Transverse colon (tissue), 4 donors: ENCODE measurements at regions not wholly inside any gene's neighbourhood (a gene's known extent, or its start where the extent isn't known, plus 50 kb on each side); places are given as distances from the start of the nearest gene placed in this dataset.

Experiments
- DNase-seq: peaks from one replicate; pipeline ENCODE4 v3.0.0-alpha.2; 2019
- H3K27ac ChIP-seq, 4 donors: fragments of 200-600 bp; sonication (generic); 2 replicates each; pipeline ENCODE4 v1.5.1; 2016 to 2018; ENCODE audit warnings: inconsistent platforms in 4 of 4
- H3K27me3 ChIP-seq: fragments of 200-600 bp; sonication (generic); 2 replicates; pipeline ENCODE4 v1.5.1; 2017; ENCODE audit warnings: inconsistent platforms
- H3K36me3 ChIP-seq, 4 donors: fragments of 200-600 bp; sonication (generic); 2 replicates each; pipeline ENCODE4 v1.5.1; 2017 to 2019; ENCODE audit warnings: inconsistent platforms in 4 of 4
- H3K4me1 ChIP-seq, 4 donors: fragments of 200-600 bp; sonication (generic); 2 replicates each; pipeline ENCODE4 v1.5.1; 2017 to 2020; ENCODE audit warnings: inconsistent platforms in 4 of 4
- H3K4me3 ChIP-seq, 4 donors: fragments of 200-600 bp; sonication (generic); 1 replicate in 1 of 4; 2 replicates in 3 of 4; pipeline versions ENCODE4 v1.5.1 to v1.6.1; 2017 to 2019; ENCODE audit warnings: inconsistent platforms in 4 of 4
- H3K9me3 ChIP-seq, 2 donors: fragments of 200-600 bp; sonication (generic); 2 replicates each; pipeline ENCODE4 v1.5.1; 2017 to 2019; ENCODE audit warnings: inconsistent platforms in 2 of 2
- EP300 ChIP-seq: sonication (generic); formaldehyde crosslinking; IDR thresholded peaks from one replicate; pipeline ENCODE4 v1.6.1; 2017; ENCODE audit warnings: antibody characterized with exemption, low read depth
- POLR2A ChIP-seq: fragments of 450-650 bp; IDR thresholded peaks from one replicate; pipeline ENCODE4 v1.6.1; 2016; ENCODE audit warnings: antibody characterized with exemption, mild to moderate bottlenecking, moderate library complexity
- POLR2AphosphoS5 ChIP-seq, 3 donors: sonication (generic); formaldehyde crosslinking; IDR thresholded peaks; one replicate each; pipeline ENCODE4 v1.6.1; 2016; ENCODE audit warnings: antibody characterized with exemption in 3 of 3
- WGBS, 2 donors: methylation state at CpG; one replicate each; pipeline ENCODE4 v1.1.5; 2018; ENCODE audit warnings: low coverage in 1 of 2; 5-methylcytosine and 5-hydroxymethylcytosine counted together
- in situ Hi-C, 4 donors: fragments of 200-750 bp; cut with MboI; loops; one replicate each; pipeline versions ENCODE4 v1.15.0 to v1.15.1; 2017; ENCODE audit warnings: low sequenced_read_pairs in 3 of 4, low pct_ligation_motif_present in 1 of 4, low pct_unique_long_range_greater_than_20kb in 1 of 4
- intact Hi-C: fragments of 100-400 bp; cut with DNase I; formaldehyde crosslinking; loops from one replicate; pipeline ENCODE4 v1.15.1; 2023; ENCODE audit warnings: low total_unique reads
- TF ChIP-seq, protein P1 (sequence below), 5 experiments: fragments of 200-600 bp in 3 of 5; fragments of 450-650 bp in 2 of 5; sonication (generic) in 3 of 5; IDR thresholded peaks; 1 replicate in 2 of 5; 2 replicates in 3 of 5; pipeline ENCODE4 v1.5.1; 2016 to 2017; ENCODE audit warnings: antibody characterized with exemption in 5 of 5, inconsistent platforms in 3 of 5, mild to moderate bottlenecking in 2 of 5, moderate library complexity in 1 of 5

DNA sequence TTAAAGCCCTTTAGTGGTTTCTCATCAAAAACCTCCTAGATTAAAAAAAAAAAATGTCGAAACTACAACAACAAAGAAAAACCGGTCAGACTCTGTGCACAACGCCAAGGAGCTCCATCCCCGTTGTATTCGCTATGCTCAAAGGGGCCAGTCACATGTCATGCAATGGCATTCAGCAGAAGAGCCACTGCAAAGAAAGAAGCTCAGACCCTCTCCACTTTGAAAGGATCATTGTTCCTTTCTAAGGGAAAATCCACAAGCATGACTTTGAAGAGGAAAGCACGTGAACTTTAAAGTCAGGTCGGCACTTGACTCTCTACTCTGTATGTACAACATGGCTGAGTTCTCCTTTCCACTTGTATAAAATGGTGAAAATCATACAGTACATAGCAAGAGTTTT is 655.6 kb downstream of the ETS1 start:
- Histone ChIP-seq H3K27ac (no peak overlapping the region), H3K36me3 (no peaks in the 10 kb centered on the region), H3K9me3 (no peaks in the 10 kb centered on the region), H3K4me1 (no peaks in the 10 kb centered on the region), H3K27me3 (no peaks in the 10 kb centered on the region), H3K4me3 (no peak overlapping the region)
- DNase-seq = no peak
- in situ Hi-C loops = no loop called here
- TF ChIP-seq, protein P1, sequence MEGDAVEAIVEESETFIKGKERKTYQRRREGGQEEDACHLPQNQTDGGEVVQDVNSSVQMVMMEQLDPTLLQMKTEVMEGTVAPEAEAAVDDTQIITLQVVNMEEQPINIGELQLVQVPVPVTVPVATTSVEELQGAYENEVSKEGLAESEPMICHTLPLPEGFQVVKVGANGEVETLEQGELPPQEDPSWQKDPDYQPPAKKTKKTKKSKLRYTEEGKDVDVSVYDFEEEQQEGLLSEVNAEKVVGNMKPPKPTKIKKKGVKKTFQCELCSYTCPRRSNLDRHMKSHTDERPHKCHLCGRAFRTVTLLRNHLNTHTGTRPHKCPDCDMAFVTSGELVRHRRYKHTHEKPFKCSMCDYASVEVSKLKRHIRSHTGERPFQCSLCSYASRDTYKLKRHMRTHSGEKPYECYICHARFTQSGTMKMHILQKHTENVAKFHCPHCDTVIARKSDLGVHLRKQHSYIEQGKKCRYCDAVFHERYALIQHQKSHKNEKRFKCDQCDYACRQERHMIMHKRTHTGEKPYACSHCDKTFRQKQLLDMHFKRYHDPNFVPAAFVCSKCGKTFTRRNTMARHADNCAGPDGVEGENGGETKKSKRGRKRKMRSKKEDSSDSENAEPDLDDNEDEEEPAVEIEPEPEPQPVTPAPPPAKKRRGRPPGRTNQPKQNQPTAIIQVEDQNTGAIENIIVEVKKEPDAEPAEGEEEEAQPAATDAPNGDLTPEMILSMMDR (IDR thresholded peaks at IDR 0.05) = no peak
- TF ChIP-seq POLR2AphosphoS5 (IDR thresholded peaks at IDR 0.05) = no peak
- no peak for TF ChIP-seq EP300
- no peak for TF ChIP-seq POLR2A
- 91 to 93% methylated on average over 7 of the region's 7 CpGs for WGBS, 2 donors
- intact Hi-C loops = no loop called here

DNA sequence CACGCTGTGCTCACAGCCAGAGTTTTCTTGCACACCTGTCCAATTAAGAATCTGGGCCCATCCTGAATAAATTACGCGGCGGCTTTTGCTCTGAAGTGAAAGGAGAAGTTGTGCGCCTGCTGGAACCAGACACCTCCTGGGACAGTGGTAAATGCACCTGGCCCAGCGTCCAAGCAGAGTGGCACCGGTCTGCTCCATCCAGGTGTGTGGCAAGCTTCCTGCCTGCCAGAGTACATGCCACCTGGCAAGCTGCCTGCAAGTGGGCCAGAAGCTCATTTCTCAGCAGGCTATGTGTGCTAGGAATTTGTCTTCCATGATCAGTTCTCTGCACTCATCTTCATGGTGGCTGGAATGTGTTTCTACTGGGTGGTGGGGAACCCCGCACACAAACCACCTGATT is 660.6 kb downstream of the ETS1 start:
- no peaks in the 10 kb centered on the region for H3K36me3 ChIP-seq
- no peaks in the 10 kb centered on the region for H3K9me3 ChIP-seq
- DNase-seq = no peak
- intact Hi-C loops = no loop called here
- no peaks in the 10 kb centered on the region for H3K4me1 ChIP-seq
- H3K27ac ChIP-seq = no peak overlapping the region
- no peak for TF ChIP-seq POLR2AphosphoS5 (IDR thresholded peaks at IDR 0.05)
- no peak for TF ChIP-seq POLR2A
- TF ChIP-seq, protein P1 (IDR thresholded peaks at IDR 0.05) = no peak
- no peak for TF ChIP-seq EP300
- in situ Hi-C loops = no loop called here
- no peak overlapping the region for H3K4me3 ChIP-seq
- WGBS, 2 donors = 88 to 93% methylated on average over 5 to 8 of the region's 8 CpGs
- no peaks in the 10 kb centered on the region for H3K27me3 ChIP-seq

DNA sequence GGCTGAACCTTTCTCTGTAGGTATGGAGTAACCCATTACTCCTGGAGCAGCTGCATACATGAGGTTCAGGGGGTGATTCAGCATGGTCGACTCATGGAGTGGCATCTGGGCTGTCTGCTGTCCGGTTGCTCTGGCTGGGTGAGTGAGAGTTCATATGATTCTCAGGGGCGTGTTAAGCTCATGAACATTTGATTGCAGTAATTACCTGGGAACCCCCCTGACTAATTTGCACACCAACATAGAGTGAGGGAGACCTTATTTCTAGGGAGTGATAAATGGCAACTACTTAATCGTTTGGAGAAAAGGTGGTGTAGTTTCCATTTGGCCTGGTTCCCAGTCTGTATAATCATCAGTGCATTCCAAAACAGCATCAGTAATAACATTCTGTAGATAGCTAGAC is 661.9 kb downstream of the ETS1 start:
- DNase-seq = no peak
- intact Hi-C loops = no loop called here
- no peaks in the 10 kb centered on the region for H3K9me3 ChIP-seq
- no peaks in the 10 kb centered on the region for H3K27me3 ChIP-seq
- H3K36me3 ChIP-seq = no peaks in the 10 kb centered on the region
- no peak overlapping the region for H3K4me3 ChIP-seq
- in situ Hi-C loops = no loop called here
- no peaks in the 10 kb centered on the region for H3K4me1 ChIP-seq
- no peak overlapping the region for H3K27ac ChIP-seq
- TF ChIP-seq, protein P1 (IDR thresholded peaks at IDR 0.05) = no peak
- TF ChIP-seq POLR2A (no peak), POLR2AphosphoS5 (IDR thresholded peaks at IDR 0.05) (no peak), EP300 (no peak)
- 60% methylated on average over 4 of the region's 4 CpGs; no CpG with 5 or more reads in 1 of the 2 donors for WGBS, 2 donors

DNA sequence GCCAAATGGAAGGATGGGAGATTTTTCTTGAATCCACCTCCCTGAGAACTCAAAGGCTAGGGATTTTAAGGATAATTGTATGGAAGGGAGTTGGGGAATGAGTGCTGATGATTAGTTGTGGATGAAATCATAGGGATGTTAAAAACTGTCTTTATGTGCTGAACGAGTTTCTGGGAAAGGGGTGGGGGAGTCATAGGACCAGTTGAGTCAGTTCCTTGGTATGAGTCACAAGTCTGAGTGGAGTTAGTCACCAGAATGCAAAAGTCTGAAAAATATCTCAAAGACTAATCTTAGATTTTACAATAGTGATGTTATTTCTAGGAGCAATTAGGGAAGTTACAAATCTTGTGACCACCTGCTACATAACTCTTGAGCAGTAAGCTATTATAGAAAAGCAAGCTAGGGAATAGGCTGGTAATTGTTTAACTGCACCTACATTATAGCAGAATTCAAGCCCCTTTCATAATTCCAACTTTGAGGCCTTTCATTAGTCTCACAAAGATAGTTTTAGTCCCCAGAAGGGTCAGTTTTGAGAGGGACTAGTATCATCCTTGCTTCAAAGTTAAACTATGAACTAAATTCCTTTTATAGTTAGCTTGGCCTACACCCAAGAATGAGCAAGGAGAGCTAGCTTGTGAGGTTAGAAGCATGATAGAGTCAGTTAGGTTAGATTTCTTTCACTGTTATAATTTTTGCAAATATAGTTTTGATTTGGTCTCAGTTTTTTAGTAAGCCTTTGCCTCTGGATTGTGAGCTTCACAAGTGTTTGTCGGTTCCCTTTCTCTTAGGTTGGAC is 668.0 kb downstream of the ETS1 start:
- TF ChIP-seq EP300 (no peak), POLR2A (no peak), POLR2AphosphoS5 (IDR thresholded peaks at IDR 0.05) (no peak)
- TF ChIP-seq, protein P1 (IDR thresholded peaks at IDR 0.05) = no peak

More for the DNA sequence above, 668.0 kb downstream of the ETS1 start:
- 72 to 83% methylated on average over 2 of the region's 2 CpGs for WGBS, 2 donors
- no peak overlapping the region for H3K27ac ChIP-seq
- no peaks in the 10 kb centered on the region for H3K36me3 ChIP-seq
- H3K9me3 ChIP-seq = peaks cover 5 to 8% of the 10 kb centered on the region in 2 donors
- H3K27me3 ChIP-seq = no peaks in the 10 kb centered on the region
- no peak overlapping the region for H3K4me3 ChIP-seq
- intact Hi-C loops (no loop called here), in situ Hi-C loops (no loop called here)
- DNase-seq = no peak
- no peaks in the 10 kb centered on the region for H3K4me1 ChIP-seq
